Neuronal stem cell (in vitro differentiated cells): ENCODE measurements at regions not wholly inside any gene's neighbourhood (a gene's known extent, or its start where the extent isn't known, plus 50 kb on each side); places are given as distances from the start of the nearest gene placed in this dataset.

Source experiments
- DNase-seq: peaks from one replicate; pipeline ENCODE4 v3.0.0-alpha.2; 2013; ENCODE audit warnings: low spot score
- H2AFZ ChIP-seq: one replicate; pipeline ENCODE4 v1.6.1; 2013; ENCODE audit warnings: mild to moderate bottlenecking, low read length, inconsistent platforms
- H2AK5ac ChIP-seq: 2 replicates; pipeline ENCODE4 v1.6.1; 2013; ENCODE audit warnings: low read depth, mild to moderate bottlenecking, inconsistent platforms, low read length, moderate library complexity, mixed read lengths
- H2BK120ac ChIP-seq: 2 replicates; pipeline ENCODE4 v1.6.1; 2013; ENCODE audit warnings: low read depth, mild to moderate bottlenecking, inconsistent platforms, low read length, moderate library complexity, mixed read lengths
- H2BK12ac ChIP-seq: one replicate; pipeline ENCODE4 v1.6.1; 2013; ENCODE audit warnings: low read length, inconsistent platforms
- H2BK15ac ChIP-seq: 2 replicates; pipeline ENCODE4 v1.6.1; 2013; ENCODE audit warnings: mild to moderate bottlenecking, low read length, inconsistent platforms, mixed read lengths
- H2BK5ac ChIP-seq: one replicate; pipeline ENCODE4 v1.6.1; 2013; ENCODE audit warnings: inconsistent platforms, mild to moderate bottlenecking, low read length, moderate library complexity
- H3K14ac ChIP-seq: one replicate; pipeline ENCODE4 v1.6.1; 2013; ENCODE audit warnings: low read length, inconsistent platforms
- H3K18ac ChIP-seq: 2 replicates; pipeline ENCODE4 v1.6.1; 2013; ENCODE audit warnings: low read length, inconsistent platforms
- H3K23ac ChIP-seq: 2 replicates; pipeline ENCODE4 v1.6.1; 2013; ENCODE audit warnings: low read depth, mild to moderate bottlenecking, mixed read lengths, low read length, inconsistent platforms; ENCODE audit not compliant: poor library complexity
- H3K27ac ChIP-seq: replicated peaks from 3 replicates; pipeline ENCODE4 v1.5.1; 2013; ENCODE audit warnings: low read length, inconsistent platforms
- H3K27me3 ChIP-seq, 3 experiments: 2 replicates each; pipeline ENCODE4 v1.6.1; 2013; ENCODE audit warnings: low read length in 3 of 3, mild to moderate bottlenecking in 2 of 3, inconsistent platforms in 1 of 3, low read depth in 1 of 3, mixed read lengths in 1 of 3, moderate library complexity in 1 of 3; ENCODE audit not compliant: control insufficient read depth in 3 of 3, insufficient read depth in 3 of 3
- H3K36me3 ChIP-seq, 2 donors: replicated peaks in 1 of 2; 2 replicates each; pipeline ENCODE4 v1.6.1; 2013; ENCODE audit warnings: low read length in 2 of 2; ENCODE audit not compliant: control insufficient read depth in 2 of 2, insufficient read depth in 2 of 2
- H3K4ac ChIP-seq: 2 replicates; pipeline ENCODE4 v1.6.1; 2013; ENCODE audit warnings: inconsistent platforms, mild to moderate bottlenecking, low read length, moderate library complexity
- H3K4me1 ChIP-seq, 2 donors: 1 replicate in 1 of 2; 2 replicates in 1 of 2; pipeline ENCODE4 v1.6.1; 2013; ENCODE audit warnings: low read length in 2 of 2, low read depth in 1 of 2; ENCODE audit not compliant: control insufficient read depth in 2 of 2, insufficient read depth in 1 of 2
- H3K4me2 ChIP-seq: one replicate; pipeline ENCODE4 v1.6.1; 2013; ENCODE audit warnings: mild to moderate bottlenecking, low read length, inconsistent platforms; ENCODE audit not compliant: insufficient read depth, poor library complexity, severe bottlenecking
- H3K4me3 ChIP-seq, 2 donors: 2 replicates each; pipeline ENCODE4 v1.5.1; 2013; ENCODE audit warnings: low read length in 2 of 2, mild to moderate bottlenecking in 2 of 2, inconsistent platforms in 1 of 2, moderate library complexity in 1 of 2
- H3K79me1 ChIP-seq: one replicate; pipeline ENCODE4 v1.6.1; 2013; ENCODE audit warnings: low read depth, mild to moderate bottlenecking, inconsistent platforms, low read length, moderate library complexity
- H3K9ac ChIP-seq: one replicate; pipeline ENCODE4 v1.6.1; 2013; ENCODE audit warnings: mild to moderate bottlenecking, low read depth, low read length, inconsistent platforms; ENCODE audit not compliant: poor library complexity
- H3K9me3 ChIP-seq, 2 donors: replicated peaks in 1 of 2; 2 replicates each; pipeline versions ENCODE3 to v1.6.1; 2013; ENCODE audit warnings: low read length in 2 of 2, mild to moderate bottlenecking in 2 of 2, inconsistent platforms in 1 of 2, low read depth in 1 of 2, mixed read lengths in 1 of 2, moderate library complexity in 1 of 2; ENCODE audit not compliant: control insufficient read depth in 2 of 2, insufficient read depth in 1 of 2
- H4K8ac ChIP-seq: one replicate; pipeline ENCODE4 v1.6.1; 2013; ENCODE audit warnings: low read depth, mild to moderate bottlenecking, inconsistent platforms, low read length, moderate library complexity
- H4K91ac ChIP-seq: one replicate; pipeline ENCODE4 v1.6.1; 2013; ENCODE audit warnings: low read length, low read depth, mild to moderate bottlenecking, inconsistent platforms; ENCODE audit not compliant: poor library complexity
- WGBS, 2 donors: extraction: QIAGEN DNeasy Blood & Tissue Kit; methylation state at CpG; one replicate each; pipeline ENCODE4 v1.1.7; 2013; ENCODE audit warnings: missing lambda C conversion rate in 2 of 2, mixed read lengths in 1 of 2; ENCODE audit not compliant: insufficient read length in 2 of 2, insufficient replicate concordance in 1 of 2; ENCODE audit errors: extremely low coverage in 2 of 2; 5-methylcytosine and 5-hydroxymethylcytosine counted together

DNA sequence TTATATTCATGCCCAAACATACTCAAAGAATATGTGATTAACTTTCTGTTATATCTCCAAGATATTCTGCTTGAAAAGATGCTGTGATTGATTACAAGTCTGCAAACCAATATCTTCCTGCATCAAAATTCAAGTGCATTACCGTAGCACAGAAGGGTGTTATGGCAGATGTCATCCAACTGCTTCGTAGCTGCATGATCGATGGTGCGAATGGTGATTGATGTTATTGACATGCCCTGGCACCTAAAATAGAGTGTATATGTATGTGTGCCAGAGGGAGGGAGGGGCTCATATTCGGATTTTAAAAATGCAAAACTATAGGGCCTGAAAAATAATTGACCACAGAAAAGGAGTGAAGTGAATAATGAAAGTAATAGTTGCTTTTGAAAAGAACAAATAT, 882.1 kb upstream of the NUDT12 start:
- H4K8ac ChIP-seq = no peak overlapping the region
- no peaks in the 10 kb centered on the region for H3K36me3 ChIP-seq
- no peaks in the 10 kb centered on the region for H3K79me1 ChIP-seq
- no peak overlapping the region for H3K18ac ChIP-seq
- H2BK120ac ChIP-seq = no peak overlapping the region
- no peak overlapping the region for H2BK5ac ChIP-seq
- H4K91ac ChIP-seq = no peak overlapping the region
- no peak overlapping the region for H3K14ac ChIP-seq
- H3K9me3 ChIP-seq = no peaks in the 10 kb centered on the region
- no peak overlapping the region for H2AK5ac ChIP-seq
- H2BK12ac ChIP-seq = no peak overlapping the region
- H3K27me3 ChIP-seq = no peaks in the 10 kb centered on the region
- no peak overlapping the region for H3K9ac ChIP-seq
- H2AFZ ChIP-seq = no peak overlapping the region
- H3K27ac ChIP-seq = no peak overlapping the region
- H3K4ac ChIP-seq = no peak overlapping the region
- WGBS, 2 donors = no CpG with 5 or more reads among the region's 5 CpGs
- DNase-seq = no peak
- H3K23ac ChIP-seq = no peak overlapping the region
- H3K4me1 ChIP-seq = no peaks in the 10 kb centered on the region
- H3K4me3 ChIP-seq = no peak overlapping the region
- H2BK15ac ChIP-seq = no peak overlapping the region
- no peak overlapping the region for H3K4me2 ChIP-seq

GRCh38 chr5:104443706-104444105, 881.1 kb upstream of the NUDT12 start:
- Histone ChIP-seq H2BK120ac (no peak overlapping the region), H2AK5ac (no peak overlapping the region), H3K14ac (no peak overlapping the region), H2BK15ac (no peak overlapping the region), H3K36me3 (no peaks in the 10 kb centered on the region), H3K4me3 (no peak overlapping the region), H3K9ac (no peak overlapping the region), H3K4ac (no peak overlapping the region), H3K27me3 (no peaks in the 10 kb centered on the region), H3K9me3 (no peaks in the 10 kb centered on the region), H3K23ac (no peak overlapping the region), H3K4me1 (no peaks in the 10 kb centered on the region), H2BK5ac (no peak overlapping the region), H2BK12ac (no peak overlapping the region), H3K4me2 (no peak overlapping the region), H3K27ac (no peak overlapping the region), H3K79me1 (no peaks in the 10 kb centered on the region), H4K8ac (no peak overlapping the region), H3K18ac (no peak overlapping the region), H2AFZ (no peak overlapping the region), H4K91ac (no peak overlapping the region)
- DNase-seq = no peak
- no CpG with 5 or more reads among the region's 19 CpGs for WGBS, 2 donors

DNA sequence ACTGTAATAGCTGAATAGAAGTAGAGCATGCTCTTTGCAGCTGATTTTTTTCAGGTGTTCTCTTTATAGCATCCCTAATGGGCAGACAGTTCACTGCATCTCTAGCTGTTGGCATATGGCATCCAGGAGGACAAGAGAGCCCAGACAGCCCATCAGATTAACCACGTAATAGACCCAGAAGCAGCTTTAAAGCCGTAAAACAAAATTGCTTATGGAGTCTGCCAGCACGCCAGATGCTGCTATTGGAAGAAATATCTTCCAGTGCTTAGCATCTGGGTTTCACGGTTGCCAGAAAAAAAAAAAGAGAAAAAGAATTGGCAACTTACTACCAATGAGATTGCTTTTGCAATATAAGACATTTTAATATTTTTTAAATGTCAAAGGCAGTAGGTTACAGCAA, 869.4 kb upstream of the NUDT12 start:
- no peak overlapping the region for H4K8ac ChIP-seq
- no CpG with 5 or more reads among the region's 4 CpGs for WGBS, 2 donors
- no peak overlapping the region for H3K4me2 ChIP-seq
- no peaks in the 10 kb centered on the region for H3K27me3 ChIP-seq
- H3K79me1 ChIP-seq = no peaks in the 10 kb centered on the region
- no peak overlapping the region for H3K9ac ChIP-seq
- no peak overlapping the region for H3K4ac ChIP-seq
- no peak overlapping the region for H3K4me3 ChIP-seq
- no peak overlapping the region for H2BK12ac ChIP-seq
- no peaks in the 10 kb centered on the region for H3K36me3 ChIP-seq
- no peak overlapping the region for H2BK120ac ChIP-seq
- no peak overlapping the region for H3K27ac ChIP-seq
- no peak overlapping the region for H2BK5ac ChIP-seq
- no peak overlapping the region for H3K14ac ChIP-seq
- no peaks in the 10 kb centered on the region for H3K4me1 ChIP-seq
- H3K23ac ChIP-seq = no peak overlapping the region
- H3K18ac ChIP-seq = no peak overlapping the region
- no peaks in the 10 kb centered on the region for H3K9me3 ChIP-seq
- no peak overlapping the region for H2AFZ ChIP-seq
- DNase-seq = no peak
- no peak overlapping the region for H4K91ac ChIP-seq
- H2BK15ac ChIP-seq = no peak overlapping the region
- no peak overlapping the region for H2AK5ac ChIP-seq

- no CpG with 5 or more reads among the region's 4 CpGs for whole genome bisulfite sequencing, 2 donors
- Histone ChIP-seq H3K23ac (no peak overlapping the region), H2BK15ac (no peak overlapping the region), H4K91ac (no peak overlapping the region), H2BK120ac (no peak overlapping the region), H3K4ac (no peak overlapping the region), H2AK5ac (no peak overlapping the region), H3K14ac (no peak overlapping the region), H3K9ac (no peak overlapping the region), H2BK12ac (no peak overlapping the region), H3K27ac (no peak overlapping the region), H4K8ac (no peak overlapping the region), H2BK5ac (no peak overlapping the region), H3K9me3 (no peaks in the 10 kb centered on the region), H3K4me2 (no peak overlapping the region), H3K79me1 (no peaks in the 10 kb centered on the region), H3K4me1 (no peaks in the 10 kb centered on the region), H3K27me3 (no peaks in the 10 kb centered on the region), H3K4me3 (no peak overlapping the region), H3K18ac (no peak overlapping the region), H2AFZ (no peak overlapping the region), H3K36me3 (no peaks in the 10 kb centered on the region)
- DNase-seq = no peak
Observed at GRCh38 chr5:104431002-104431620, 868.5 kb upstream of the NUDT12 start.
